ENCODE measurements at regions not wholly inside any gene's neighbourhood (a gene's known extent, or its start where the extent isn't known, plus 50 kb on each side); places are given as distances from the start of the nearest gene placed in this dataset.

DNA sequence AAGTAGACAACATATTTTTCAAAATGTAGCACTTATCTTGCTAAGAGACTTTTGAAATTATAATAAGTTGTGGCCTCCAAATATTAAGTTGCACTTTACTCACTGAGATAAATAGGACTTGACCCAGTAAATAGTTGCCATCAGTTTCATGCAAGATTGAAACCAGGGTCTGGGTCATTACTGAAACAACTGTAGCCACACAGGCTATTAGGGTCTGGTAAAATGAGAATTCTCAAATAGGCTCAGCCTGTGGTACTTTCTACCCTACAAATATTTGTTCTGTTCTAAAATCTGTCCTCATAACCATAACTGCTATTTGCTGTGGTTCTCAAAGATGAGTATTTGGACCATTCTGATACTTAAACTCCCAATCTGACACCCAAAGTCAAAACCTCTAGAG is 115.4 kb upstream of the STK17B start:
- ATAC-seq (no peak), DNase-seq (ENCODE audit: low read depth, low spot score) (no peak)
- Histone ChIP-seq H3K79me2 (ENCODE audit: insufficient read depth, low read length) (no peaks in the 10 kb centered on the region), H3K27ac (ENCODE audit: low read depth, low read length) (no peak overlapping the region), H3K4me1 (ENCODE audit: control insufficient read depth in 1 of 2, insufficient read depth in 2 of 2, low read length in 2 of 2) (peaks cover 5 to 8% of the 10 kb centered on the region in 2 experiments; a peak in 3 of 4 replicates), H3K9ac (ENCODE audit: low read length) (no peak overlapping the region), H3K4me3 (replicated peaks in 1 of 2; ENCODE audit: low read depth in 1 of 2, low read length in 2 of 2) (no peak overlapping the region), H2AFZ (ENCODE audit: low read depth, low read length, poor library complexity, severe bottlenecking) (no peak overlapping the region), H3K36me3 (ENCODE audit: control insufficient read depth in 1 of 2, insufficient read depth in 2 of 2, low read length in 2 of 2) (no peaks in the 10 kb centered on the region), H3K9me3 (ENCODE audit: control insufficient read depth in 1 of 2, insufficient read depth in 1 of 2, low read depth in 1 of 2, low read length in 2 of 2) (no peaks in the 10 kb centered on the region), H3K27me3 (ENCODE audit: insufficient read depth, low read length) (no peaks in the 10 kb centered on the region), H3K4me2 (ENCODE audit: low read length) (no peak overlapping the region), H4K20me1 (ENCODE audit: insufficient read depth) (no peaks in the 10 kb centered on the region), H3K9me2 (ENCODE audit: insufficient read depth) (no peaks in the 10 kb centered on the region)
- no peak for TF ChIP-seq SP1 (IDR thresholded peaks at IDR 0.05; ENCODE audit: low read depth)
- TF ChIP-seq YY1 (IDR thresholded peaks at IDR 0.05; ENCODE audit: extremely low read depth, insufficient replicate concordance, low read depth, low read length): no peak
- no peak for TF ChIP-seq ELF1 (IDR thresholded peaks at IDR 0.05; ENCODE audit: borderline replicate concordance, low read depth)
- TF ChIP-seq ZNF274 (IDR thresholded peaks at IDR 0.05; ENCODE audit: low read depth, low read length): no peak
- TF ChIP-seq TCF7L2 (IDR thresholded peaks at IDR 0.05; ENCODE audit: borderline replicate concordance, extremely low read depth, insufficient read depth, insufficient read length): no peak
- TF ChIP-seq SRF (IDR thresholded peaks at IDR 0.05; ENCODE audit: low read depth): no peak
- TF ChIP-seq RAD21 (IDR thresholded peaks at IDR 0.05; ENCODE audit: low read depth): no peak
- TF ChIP-seq SIN3A (IDR thresholded peaks at IDR 0.05; ENCODE audit: low read depth): no peak
- TF ChIP-seq POLR2AphosphoS5 (IDR thresholded peaks at IDR 0.05; ENCODE audit: low read depth, low read length): no peak
- no peak for TF ChIP-seq JUND (IDR thresholded peaks at IDR 0.05)
- TF ChIP-seq, protein P1, sequence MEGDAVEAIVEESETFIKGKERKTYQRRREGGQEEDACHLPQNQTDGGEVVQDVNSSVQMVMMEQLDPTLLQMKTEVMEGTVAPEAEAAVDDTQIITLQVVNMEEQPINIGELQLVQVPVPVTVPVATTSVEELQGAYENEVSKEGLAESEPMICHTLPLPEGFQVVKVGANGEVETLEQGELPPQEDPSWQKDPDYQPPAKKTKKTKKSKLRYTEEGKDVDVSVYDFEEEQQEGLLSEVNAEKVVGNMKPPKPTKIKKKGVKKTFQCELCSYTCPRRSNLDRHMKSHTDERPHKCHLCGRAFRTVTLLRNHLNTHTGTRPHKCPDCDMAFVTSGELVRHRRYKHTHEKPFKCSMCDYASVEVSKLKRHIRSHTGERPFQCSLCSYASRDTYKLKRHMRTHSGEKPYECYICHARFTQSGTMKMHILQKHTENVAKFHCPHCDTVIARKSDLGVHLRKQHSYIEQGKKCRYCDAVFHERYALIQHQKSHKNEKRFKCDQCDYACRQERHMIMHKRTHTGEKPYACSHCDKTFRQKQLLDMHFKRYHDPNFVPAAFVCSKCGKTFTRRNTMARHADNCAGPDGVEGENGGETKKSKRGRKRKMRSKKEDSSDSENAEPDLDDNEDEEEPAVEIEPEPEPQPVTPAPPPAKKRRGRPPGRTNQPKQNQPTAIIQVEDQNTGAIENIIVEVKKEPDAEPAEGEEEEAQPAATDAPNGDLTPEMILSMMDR (IDR thresholded peaks at IDR 0.05 in 2 of 3, conservative IDR thresholded peaks at IDR 0.05 in 1 of 3; ENCODE audit: borderline replicate concordance in 1 of 3, insufficient read depth in 1 of 3, low read depth in 2 of 3, low read length in 2 of 3): no peak
- TF ChIP-seq ATF3 (IDR thresholded peaks at IDR 0.05): no peak
- TF ChIP-seq, protein P2, sequence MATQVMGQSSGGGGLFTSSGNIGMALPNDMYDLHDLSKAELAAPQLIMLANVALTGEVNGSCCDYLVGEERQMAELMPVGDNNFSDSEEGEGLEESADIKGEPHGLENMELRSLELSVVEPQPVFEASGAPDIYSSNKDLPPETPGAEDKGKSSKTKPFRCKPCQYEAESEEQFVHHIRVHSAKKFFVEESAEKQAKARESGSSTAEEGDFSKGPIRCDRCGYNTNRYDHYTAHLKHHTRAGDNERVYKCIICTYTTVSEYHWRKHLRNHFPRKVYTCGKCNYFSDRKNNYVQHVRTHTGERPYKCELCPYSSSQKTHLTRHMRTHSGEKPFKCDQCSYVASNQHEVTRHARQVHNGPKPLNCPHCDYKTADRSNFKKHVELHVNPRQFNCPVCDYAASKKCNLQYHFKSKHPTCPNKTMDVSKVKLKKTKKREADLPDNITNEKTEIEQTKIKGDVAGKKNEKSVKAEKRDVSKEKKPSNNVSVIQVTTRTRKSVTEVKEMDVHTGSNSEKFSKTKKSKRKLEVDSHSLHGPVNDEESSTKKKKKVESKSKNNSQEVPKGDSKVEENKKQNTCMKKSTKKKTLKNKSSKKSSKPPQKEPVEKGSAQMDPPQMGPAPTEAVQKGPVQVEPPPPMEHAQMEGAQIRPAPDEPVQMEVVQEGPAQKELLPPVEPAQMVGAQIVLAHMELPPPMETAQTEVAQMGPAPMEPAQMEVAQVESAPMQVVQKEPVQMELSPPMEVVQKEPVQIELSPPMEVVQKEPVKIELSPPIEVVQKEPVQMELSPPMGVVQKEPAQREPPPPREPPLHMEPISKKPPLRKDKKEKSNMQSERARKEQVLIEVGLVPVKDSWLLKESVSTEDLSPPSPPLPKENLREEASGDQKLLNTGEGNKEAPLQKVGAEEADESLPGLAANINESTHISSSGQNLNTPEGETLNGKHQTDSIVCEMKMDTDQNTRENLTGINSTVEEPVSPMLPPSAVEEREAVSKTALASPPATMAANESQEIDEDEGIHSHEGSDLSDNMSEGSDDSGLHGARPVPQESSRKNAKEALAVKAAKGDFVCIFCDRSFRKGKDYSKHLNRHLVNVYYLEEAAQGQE (IDR thresholded peaks at IDR 0.05; ENCODE audit: low read depth): no peak
- no peak for TF ChIP-seq EZH2phosphoT487 (IDR thresholded peaks at IDR 0.05; ENCODE audit: borderline replicate concordance)
- POLR2A ChIA-PET: no interaction called here
- RAD21 ChIA-PET (ENCODE audit: low non-redundant PET in 1 of 2, low total read pairs in 2 of 2, uncharacterized antibody in 2 of 2, unreplicated experiment in 2 of 2): no interaction called here
- BruUV-seq (replicated peaks): no TSS peak
- intact Hi-C loops (cut with micrococcal nuclease): no loop called here
- CTCF ChIA-PET: no interaction called here

All from HCT116 (cell line).